AML-193 (cell line): ENCODE measurements at regions not wholly inside any gene's neighbourhood (a gene's known extent, or its start where the extent isn't known, plus 50 kb on each side); places are given as distances from the start of the nearest gene placed in this dataset.
"Not testable (repeated sequence)": the region's sequence is repeated elsewhere in the genome, so short reads cannot be mapped to it uniquely, and the experiment has no call there.

ENCODE experiments used
- DNase-seq, 2 experiments: peaks; one replicate each; lab custom pipeline; 2025; lab: John Stamatoyannopoulos, UW

DNA sequence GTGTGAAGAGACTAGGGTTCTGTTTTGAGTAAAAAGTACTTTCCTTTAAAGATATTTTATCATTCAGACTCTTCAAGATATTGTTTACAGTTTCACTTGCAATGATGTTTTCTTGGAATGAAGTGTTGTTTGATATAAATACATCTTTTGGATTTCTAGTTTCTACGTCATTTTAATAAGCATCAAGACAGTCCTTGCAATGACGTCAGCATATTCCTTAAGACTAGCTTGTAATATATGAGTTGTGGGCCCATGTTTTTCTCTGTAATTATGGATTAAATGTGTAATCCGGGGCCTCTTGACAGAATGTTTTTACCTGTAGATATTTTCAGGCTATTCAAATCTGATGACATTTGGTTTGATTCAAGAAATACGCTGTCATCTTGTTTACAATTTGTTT lies 66.1 kb downstream of the RBMX2 start:
- DNase-seq: no peak

DNA sequence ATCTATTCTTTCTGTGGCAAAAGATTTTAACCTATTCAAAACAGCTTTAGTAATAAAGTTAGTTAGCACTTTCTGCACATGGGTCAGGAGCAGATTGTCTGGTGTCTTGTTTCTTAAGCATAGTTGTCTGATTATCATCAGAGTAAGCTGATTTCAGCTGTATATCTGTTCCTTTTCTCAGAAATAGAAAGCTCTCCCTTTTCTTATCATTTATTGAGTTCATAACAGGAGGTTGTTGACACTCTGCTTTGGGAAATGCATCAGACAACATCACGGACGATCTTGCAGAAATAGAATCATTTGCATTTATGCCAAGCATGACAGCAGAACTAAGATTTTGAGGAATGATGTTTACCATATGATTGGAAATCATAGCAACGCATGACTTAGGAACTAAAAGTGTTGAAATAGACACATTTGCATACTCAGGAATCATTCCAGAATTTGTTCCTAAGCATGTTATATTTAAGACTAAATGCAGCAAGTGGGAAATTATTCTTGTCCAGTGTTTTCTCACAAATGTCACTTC lies 66.7 kb downstream of the RBMX2 start:
- no peak for DNase-seq

DNA sequence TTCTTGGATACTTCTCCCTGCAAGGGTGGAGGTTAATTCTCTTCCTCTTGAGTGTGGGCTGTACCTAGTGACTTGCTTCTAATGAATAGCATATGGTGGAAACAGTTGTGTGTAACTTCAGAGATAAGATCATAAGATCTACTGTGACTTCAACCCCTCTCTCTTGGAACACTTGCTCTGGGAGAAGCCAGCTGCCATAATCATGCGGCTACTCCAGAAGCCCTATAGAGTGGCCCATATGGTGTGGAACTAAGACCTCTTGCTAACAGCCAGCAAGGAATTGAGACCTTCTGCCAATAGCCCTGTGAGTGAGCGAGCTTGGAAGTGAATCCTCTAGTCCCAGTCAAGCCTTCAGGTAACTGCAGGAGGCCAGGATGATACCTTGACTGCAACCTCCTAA lies 81.1 kb downstream of the RBMX2 start:
- DNase-seq: no peak

DNA sequence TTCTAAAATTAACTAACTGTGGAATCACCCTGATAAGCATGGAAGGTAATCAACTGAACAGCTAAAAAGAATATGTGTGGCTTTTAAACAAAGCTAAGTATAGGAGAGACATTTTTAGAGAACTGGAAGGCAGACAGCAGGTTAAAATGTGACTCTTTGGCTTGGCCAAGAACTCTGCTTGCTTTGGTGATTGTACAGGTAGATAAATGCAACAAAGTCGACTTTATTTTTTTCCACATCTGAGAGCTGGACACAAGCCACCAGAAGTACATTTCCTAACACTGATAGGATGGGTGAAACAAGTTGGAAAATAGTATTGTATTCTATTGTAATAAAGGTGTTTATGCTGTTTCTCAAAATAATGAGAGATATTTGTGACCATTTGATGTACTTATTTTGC lies 84.1 kb downstream of the RBMX2 start:
- no peak for DNase-seq

DNA sequence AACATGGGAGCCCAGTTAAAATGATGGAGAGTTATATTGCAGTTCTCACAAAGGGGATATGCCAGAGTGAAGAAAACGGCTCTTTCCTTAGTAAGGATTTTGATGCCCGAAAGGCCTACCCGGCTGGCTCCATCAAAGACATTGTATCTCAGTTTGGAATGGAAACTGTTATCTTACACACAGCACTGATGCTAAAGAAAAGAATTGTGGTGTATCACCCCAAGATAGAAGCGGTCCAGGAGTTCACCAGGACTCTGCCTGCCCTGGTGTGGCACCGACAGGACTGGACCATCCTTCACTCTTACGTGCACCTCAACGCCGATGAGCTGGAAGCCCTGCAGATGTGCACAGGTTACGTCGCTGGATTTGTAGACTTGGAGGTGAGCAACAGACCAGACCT lies 93.7 kb downstream of the RBMX2 start:
- not testable (repeated sequence) for DNase-seq

DNA sequence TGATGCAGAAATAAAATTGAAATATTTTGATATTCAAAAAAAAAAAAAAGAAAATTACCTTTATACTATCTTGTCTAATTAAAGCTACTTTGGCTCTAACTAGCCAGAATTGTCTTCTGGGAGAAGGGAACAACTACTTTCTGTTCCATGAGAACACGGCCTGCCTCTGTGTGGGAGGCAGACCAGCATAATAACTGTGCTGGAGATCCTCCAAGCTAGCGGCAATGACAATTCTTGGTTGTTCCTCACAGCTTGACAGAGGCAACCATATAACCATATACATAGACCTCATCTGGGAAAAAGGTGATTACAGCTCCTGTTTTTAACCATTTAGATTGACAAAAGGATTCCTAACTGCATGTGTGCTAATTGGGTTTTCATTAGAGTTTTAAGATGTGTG lies 95.7 kb downstream of the RBMX2 start:
- no peak for DNase-seq

DNA sequence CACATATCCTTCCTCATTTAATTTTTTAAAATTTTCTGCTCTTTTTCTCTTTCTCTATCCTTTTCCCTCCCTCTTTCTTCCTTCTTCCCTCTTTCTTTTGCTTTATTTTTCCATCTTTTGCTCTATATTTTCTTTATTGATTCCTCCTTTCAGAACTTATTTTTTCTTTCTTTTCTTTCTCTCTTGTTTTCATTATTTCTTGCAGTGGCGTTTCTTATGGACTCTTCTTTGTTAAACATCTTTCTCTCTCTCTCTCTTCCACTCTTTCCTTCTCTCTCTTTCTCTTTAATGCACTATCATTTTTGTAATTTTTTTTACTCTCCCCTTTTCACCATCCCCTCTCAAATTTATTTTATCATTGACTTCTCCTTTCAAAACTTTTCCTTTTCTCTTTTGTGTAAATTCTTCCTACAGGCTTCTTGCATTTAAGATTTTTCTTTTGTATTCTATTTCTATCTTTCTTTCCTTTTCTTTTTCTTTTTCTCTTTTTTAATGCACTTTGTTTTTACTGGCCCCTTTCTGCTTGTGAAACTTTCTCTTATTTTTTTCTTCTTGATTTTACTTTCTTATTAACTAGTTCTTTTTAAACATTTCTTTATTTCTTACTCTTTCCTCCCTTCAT lies 97.0 kb downstream of the RBMX2 start:
- no peak for DNase-seq

DNA sequence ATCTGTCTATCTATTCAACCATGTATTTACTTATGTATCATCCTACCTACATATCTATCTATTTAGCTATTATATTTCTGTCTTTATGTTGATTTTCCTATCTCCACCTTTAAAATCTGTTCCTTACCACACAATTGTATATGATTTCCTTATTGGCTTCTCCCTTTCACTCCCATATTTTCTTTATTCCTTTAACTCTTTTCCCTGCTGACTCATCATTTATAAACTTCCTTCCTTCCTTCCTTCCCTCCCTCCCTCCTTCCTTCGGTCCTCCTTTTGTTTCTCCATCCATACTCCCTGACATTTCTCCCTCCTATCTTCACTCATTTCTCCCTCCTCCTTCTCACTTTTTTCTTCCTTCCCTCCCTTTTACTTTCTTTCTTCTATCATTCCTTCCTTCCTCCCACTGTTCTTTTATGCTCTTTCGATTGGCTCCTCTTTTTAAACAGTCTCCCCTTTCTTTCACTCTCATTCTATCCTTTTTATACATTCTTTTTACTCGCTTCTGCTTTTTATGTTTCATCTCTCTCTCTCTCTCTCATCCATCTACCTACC lies 100.3 kb downstream of the RBMX2 start:
- no peak for DNase-seq

DNA sequence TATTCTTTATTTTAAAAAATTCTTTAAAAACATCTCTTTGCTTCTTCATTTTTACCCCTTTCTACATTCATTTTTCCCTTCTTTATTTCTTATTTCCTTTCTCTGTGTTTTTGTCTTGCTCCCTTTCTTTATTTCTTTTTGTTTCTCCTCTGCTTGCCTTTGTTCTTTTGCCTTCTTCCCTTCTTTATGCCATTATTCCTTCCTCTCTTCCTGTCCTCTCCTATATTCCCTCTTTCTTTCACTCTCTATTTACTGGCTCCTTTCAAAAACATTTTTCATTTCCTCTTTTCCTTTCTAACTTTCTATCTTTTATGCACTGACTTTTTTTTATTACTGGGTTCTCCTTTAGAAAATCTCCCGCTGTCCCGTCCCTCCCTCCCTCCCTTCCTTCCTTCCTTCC lies 102.2 kb downstream of the RBMX2 start:
- DNase-seq: no peak

DNA sequence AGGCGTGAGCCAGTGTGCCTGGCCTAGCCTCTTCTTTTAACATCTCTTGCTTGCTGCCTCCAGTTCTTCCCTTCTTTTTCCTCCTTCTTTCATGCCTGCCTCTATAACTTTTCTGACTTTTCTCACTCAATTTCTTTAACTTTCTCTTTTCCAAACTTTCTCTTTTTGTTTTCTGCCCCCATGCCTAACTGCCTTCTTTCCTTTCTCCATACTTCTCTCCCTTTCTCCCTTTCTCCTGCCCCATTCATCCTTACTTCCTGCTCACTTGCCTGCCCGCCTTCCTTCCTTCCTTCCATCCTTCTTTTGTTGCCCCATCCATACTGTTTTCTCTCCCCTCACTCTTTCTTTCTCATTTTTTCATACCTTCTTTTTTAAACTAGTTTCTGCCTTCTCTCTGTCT lies 105.2 kb downstream of the RBMX2 start:
- no peak for DNase-seq

DNA sequence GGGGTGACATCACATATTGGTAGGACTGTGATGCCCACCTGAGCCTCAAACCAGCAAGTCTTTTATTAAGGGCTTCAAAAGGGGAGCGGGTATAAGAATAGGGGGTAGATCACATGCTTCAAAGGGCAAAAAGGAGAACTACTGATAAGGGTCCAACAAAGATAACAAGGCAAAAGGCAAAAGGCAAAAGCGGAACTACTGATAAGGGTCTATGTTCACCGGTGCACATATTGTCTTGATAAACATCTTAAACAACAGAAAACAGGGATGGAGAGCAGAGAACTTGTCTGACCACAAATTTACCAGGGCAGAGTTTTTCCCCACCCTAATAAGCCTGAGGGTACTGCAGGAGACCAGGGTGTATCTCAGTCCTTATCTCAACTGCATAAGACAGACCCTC lies 110.7 kb downstream of the RBMX2 start:
- DNase-seq: not testable (repeated sequence)

DNA sequence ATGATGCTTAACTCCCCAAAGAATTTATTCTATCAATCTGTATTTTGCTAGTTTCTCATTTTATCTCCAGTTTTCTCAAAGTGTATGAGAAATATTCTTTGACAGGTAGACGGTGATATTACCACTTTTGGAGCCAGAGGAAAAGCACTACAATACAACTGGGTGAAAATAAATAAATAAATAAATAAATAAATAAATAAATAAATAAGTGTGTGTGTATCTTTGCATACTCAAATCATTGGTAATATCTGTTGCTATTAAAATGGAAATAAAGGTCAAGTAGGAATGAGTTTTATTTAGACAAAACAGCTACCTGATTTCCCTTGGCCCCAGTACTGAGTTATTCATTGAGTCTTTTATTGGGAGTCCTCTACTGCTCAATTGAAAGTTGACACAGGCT lies 114.3 kb downstream of the RBMX2 start:
- no peak for DNase-seq

DNA sequence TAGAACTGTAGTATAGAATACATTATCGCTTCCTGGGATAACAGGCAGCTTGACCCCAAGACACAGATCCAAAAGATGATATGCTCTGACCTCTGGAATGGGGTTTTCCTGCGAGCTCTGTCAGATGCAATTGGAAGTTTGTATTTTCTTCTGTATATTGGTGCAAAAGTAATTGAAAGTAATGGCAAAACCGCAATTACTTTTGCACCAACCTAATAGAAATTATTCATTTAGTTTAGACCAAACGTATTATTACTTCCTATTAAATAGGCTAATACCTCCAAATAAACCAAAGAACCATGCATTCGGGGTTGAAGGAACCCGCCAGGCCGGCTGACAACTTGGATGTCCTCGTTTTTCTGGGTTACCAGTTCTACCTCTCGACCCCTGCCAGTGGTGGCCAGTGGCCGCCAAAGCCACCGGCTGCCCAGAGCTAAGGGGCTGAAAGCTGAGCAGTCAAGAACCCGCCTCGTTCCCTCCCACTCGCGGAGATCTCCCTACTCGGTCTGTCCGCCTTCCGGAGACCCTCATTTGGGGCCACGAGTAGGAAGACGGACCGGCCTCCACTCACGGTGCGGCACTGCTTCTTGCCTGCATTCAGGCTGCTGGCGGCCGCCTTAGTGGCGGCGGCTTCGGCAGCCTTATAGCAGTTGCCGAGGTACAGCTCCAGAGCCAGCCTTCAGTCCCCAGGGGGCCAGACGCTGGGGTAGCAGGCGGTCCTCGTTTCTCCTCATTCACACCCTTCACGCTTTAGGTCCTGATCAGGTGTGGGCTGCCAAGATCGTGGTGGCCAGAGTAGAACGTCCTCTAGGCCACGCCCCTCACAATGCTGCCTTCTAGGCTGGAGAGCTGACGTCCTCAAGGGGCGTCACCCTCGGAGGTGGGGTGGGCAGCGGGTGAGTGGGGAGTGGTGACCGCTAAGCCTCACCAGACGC lies 121.9 kb downstream of the RBMX2 start:
- no peak for DNase-seq

DNA sequence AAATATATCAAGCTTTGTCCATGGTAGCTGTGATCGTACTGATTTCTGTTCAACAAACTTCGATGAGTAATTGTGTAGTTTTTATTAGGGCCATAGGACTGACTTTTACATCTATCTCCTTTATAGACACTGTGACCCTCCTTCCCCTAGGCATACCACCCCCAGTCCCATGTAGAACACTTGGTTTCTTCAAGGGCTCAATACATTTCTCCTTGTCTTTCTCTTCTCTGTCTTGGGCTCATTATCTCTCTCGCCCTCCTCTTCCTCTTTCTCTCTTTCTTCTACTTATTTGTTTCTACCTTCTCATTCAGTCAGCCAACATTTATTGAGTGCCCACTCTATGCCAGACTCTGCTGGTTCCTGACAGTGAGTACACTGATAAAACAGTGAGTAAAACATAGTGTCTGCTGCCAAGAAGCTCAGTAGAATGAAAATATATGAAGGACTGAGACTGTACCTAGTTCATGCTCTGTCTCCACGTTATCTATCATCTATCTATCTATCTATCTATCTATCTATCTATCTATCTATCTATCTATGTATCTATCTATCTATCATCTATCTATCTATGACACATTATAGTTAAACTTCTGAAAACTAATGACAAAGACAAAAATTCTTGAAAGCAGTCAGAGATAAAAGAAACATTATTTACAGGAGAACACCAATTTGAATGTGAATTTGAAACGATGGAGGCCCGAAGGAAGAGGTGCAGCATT lies 122.8 kb downstream of the RBMX2 start:
- DNase-seq: no peak

DNA sequence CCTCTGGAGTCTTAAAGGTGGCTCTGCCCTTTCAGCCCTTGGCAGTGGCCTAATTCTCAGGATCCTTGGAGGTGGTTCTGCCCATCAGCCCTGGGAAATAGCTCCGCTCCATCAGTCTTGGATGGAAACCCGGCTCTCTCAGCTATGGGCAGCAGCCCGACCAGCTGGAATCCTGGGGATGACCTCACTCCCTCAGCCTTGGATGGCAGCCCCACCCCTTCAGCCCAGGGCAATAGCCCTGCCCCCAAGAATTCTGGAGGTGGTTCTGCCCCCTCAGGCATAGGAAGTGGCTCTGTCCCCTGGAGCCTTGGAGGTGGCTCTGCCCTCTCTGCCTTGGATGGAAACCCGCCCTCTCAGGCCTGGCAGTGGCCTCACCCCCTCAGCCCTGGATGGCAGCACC lies 127.7 kb downstream of the RBMX2 start:
- DNase-seq: no peak

DNA sequence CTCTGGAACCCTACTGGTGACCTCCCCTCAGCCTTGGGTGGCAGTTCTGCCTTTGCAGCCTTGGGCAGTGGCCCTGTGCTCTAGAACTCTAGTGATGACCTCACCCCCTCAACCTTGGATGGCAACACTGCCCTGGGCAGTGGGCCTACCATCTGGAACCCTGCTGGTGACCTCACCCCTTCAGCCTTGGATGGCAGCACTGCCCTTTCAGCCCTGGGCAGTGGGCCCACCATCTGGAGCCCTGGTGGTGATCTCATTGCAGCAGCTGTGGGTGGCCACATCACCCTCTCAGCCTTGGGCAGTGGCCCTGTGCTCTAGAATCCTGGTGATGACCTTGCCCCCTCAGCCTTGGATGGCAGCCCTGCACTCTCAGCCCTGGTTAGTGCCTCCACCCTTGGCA lies 129.3 kb downstream of the RBMX2 start:
- DNase-seq: no peak

DNA sequence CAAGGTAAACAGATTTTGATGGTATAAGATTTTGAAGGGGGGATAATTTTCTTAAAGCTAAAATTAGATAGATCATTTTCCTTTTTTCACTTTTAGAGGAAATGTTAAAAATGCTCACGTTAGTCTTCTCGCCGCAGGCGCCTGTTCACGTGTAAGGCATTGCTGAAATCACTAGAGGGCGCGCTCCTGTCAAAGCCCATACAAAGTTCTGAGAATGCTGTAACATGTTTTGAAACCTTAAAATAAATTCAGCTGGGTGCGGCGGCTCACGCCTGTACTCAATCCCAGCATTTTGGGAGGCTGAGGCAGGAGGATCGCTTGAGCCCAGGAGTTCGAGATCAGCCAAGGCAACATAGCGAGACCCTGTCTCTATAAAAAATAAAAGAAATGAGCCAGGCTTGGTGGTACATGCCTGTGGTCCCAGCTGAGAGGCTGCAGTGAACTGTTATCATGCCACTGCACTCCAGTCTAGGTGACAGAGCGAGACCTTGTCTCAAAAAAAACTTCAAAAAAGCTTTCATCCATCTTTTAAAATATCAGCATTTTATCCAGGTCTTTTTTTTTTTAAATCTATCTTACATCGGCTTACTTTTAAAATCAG lies 138.0 kb downstream of the RBMX2 start:
- peak; percentile 40 to 45 for DNase-seq

DNA sequence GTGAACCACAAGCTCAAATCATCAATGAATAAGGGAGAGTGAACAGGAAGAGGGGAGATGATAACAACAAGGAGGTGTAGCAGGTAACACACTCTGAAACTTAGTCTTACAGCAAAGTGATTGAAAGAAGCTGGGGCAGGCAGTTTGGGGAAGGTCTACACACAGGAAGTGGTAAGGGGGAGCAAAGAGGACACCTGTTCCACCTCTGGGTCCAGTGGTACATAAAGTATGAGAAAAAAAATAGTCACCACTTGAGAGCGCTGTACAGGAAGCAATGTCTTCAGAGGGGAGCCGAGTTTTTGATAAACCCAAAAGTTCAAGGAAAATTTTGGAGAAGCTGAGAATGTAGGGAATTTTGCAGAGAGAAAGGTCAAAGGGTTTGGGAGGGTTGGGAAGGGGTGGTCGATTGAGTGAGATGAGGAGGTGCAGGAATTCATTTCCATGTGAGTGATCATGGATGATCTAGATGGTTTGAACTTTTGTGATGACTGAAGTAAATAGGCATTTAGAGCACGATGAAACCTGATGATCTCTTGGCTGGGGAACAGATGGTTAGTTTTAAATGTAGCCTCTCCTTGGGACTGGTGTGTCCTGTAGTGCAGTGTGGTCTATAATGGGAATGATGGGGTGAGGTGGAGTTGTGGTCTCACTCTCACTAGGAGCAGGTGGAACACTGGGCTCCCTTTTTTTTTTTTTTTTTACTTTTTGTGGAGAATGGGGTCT lies 142.0 kb downstream of the RBMX2 start:
- no peak for DNase-seq

DNA sequence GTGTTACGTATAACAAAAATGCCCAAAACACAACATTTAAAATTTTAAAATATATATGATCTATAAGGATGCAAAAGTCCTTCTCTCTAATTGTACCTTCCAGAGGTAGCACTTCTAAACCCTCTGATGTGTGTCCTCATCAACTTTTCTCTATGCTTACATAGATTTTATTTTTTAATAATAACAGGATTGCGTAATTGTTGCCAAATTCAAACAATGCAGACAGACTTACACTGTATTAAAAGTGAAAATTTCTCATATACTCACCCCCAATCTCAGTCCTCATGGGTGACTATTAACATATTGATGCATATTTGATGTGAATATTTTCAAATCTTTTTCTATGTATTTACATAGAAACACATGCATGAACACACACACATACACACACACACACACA lies 144.0 kb downstream of the RBMX2 start:
- no peak for DNase-seq

DNA sequence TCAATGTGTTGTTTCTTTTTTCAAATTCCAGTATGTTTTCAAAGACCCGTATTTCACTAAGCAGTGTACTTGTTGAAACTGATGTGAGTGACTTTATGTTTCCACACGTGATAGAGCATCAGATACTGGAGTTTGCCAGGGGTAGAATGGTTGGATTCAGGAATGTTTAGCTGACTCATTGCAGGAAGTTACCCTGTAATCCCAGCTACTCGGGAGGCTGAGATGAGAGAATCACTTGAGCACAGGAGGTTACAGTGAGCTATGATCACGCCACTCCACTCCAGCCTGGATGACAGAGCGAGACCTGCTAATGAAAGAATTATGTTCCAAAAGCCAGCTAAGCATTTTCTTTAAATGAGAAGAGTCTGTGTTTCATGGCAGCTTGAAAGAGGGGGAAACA lies 147.6 kb downstream of the RBMX2 start:
- DNase-seq: not testable (repeated sequence)

DNA sequence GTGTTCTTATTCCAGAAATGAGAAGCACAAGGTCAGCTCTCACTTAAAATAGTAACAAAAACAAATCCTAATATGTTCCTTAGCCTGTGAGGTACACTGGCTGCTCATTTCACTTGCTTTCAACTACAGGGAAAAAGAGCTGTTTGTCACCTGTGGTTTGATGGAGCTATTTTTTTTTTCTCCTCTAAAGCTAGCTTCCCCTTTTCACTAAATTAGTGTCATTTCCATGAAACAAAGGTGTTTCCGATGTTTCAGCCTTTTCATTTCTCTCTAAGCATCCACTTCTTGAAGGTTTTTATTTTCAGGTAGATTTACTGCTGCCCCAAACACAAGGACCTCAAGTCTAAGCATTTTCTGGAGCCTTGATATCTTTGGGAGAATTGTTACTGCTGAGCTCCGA lies 148.6 kb downstream of the RBMX2 start:
- DNase-seq: no peak
